ENCODE measurements at regions not wholly inside any gene's neighbourhood (a gene's known extent, or its start where the extent isn't known, plus 50 kb on each side); places are given as distances from the start of the nearest gene placed in this dataset.

GRCh38 chr12:87783467-87783866 is 245.7 kb downstream of the C12orf50 start:
- no peak for DNase-seq

GRCh38 chr12:87782838-87783237 is 246.4 kb downstream of the C12orf50 start:
- DNase-seq, result no peak

GRCh38 chr12:87779858-87780498 is 249.2 kb downstream of the C12orf50 start:
- DNase-seq, result no peak

GRCh38 chr12:87779016-87779415 is 250.2 kb downstream of the C12orf50 start:
- DNase-seq, result no peak

GRCh38 chr12:87778065-87778464 is 251.1 kb downstream of the C12orf50 start:
- no peak for DNase-seq

GRCh38 chr12:87775784-87776183 is 253.4 kb downstream of the C12orf50 start:
- no peak for DNase-seq

GRCh38 chr12:87775051-87775450 is 254.2 kb downstream of the C12orf50 start:
- no peak for DNase-seq

DNA sequence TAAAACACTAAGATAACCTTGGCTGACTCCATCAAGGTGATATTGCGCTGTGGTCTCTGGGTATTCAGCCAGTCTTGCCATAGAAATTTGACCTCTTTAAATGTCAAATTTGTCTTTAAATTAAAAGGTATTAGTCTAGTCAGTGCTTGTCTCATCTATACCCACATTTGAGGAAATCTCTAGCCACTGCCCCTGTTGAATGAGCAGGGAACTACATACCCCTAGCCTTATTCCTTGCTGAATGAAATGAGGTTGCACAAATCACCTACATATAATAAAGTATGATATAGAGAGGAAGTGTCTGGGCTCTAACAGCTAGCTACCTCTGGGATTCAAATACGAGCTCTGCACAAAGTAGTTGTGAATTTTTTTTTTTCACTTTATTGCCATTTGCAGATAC is 256.8 kb downstream of the C12orf50 start:
- DNase-seq, result no peak

- DNase-seq, result no peak
These were observed 260.5 kb downstream of the C12orf50 start for GRCh38 chr12:87768501-87769287.

DNA sequence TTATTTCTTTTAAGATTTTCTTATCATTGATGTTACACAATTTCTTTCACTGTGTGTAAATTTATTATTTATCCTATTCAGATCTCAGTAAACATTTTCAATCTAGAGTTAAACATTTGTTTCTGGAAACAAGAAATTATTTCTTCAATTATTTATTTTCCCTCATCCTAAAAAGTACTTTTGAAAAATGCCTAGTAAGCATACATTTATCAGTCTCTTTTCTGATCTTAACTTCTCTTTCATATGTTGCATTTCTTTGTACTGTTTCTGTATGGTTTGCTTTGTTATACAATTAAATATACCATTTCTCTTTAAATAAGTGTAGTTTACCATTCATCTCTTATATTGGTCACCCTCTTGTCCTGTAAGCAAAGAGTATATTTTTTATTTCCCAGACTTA is 263.2 kb downstream of the C12orf50 start:
- no peak for DNase-seq

GRCh38 chr12:87760943-87761342 is 268.3 kb downstream of the C12orf50 start:
- DNase-seq, result no peak

- DNase-seq, result no peak
These were observed 270.9 kb downstream of the C12orf50 start for GRCh38 chr12:87758271-87758670.

DNA sequence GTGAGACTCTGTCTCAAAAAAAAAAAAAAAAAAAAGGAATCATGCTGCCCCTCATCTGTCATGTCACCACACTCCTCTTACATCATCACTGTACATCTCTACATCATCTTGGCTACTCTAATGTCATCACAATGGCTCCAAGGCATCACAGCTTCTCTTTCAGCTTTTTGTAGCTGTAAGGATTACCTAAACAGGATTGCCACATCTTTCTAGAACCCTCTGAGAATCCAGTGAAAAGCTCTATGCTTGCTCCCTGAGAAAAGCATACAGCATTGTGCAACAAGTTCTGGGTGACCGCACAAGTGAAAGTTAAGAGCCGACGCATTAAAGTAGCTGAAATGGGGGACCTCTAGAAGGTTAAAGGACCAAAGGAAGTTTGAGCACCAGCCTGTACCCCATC is 272.5 kb downstream of the C12orf50 start:
- DNase-seq, result no peak

DNA sequence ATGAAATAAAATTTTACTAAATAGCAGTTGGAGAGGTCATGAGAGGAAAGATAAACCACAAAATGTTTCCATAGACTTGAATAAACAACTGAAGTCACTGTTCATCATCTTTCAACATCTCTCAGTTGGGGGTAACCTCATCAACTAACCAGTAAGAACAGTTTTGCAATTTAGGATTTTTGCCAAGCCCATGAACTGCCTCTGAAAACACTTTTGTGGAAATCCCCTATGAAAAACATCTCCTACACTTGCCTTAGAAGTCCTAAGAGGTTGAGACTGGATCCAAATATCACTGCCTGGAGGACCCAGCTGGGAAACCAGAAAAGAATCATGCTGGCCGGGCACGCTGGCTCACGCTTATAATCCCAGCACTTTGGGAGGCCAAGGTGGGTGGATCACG is 273.1 kb downstream of the C12orf50 start:
- DNase-seq, result no peak

DNA sequence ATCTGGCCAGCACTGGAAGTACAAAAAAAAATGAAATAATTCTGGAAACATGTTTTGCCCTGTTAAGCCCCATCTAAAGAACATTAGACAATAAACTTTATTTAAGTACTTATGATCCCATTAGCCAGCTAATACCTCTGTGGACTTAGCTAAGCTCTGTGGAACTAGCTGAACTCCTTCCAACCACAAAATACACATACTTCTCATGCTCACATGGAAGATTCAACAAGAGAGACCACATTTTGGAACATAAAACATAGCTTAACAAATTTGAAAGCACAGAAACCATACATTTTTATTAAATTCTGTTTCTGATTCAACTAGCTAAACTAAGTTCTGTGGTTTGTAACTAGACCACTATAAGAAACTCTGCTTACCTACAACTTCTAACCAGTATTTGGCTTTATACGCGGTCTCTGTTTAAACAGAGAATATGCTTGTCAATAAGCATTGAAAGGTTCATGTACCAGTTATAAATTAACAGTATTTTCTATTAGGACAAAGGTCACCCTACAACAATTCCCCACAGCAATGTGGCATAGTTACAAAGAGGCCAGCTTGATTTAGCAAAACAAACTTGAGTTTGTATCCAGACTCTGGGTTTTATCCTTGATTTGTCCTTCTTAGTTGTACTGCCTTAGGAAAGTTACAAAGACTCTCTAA is 300.1 kb downstream of the C12orf50 start:
- DNase-seq, result no peak

DNA sequence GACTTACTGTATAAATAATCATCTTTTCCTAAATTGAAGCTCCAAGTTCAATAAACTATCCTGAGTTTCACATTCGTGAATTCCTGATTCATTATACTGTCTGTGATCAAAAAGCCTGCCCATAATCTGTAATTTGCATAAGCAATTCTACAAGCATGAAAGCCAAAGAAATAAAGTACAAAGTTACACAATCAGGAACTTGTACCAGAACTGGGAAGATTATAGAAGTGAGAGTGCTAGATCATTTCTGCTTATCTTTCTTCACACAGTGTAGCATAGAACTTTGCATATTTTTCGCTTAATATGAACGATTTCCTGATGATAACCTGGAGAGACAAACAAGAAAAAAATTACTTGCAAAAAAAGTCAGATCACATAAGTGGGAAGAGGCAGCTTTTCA is 308.2 kb downstream of the C12orf50 start:
- no peak for DNase-seq

DNA sequence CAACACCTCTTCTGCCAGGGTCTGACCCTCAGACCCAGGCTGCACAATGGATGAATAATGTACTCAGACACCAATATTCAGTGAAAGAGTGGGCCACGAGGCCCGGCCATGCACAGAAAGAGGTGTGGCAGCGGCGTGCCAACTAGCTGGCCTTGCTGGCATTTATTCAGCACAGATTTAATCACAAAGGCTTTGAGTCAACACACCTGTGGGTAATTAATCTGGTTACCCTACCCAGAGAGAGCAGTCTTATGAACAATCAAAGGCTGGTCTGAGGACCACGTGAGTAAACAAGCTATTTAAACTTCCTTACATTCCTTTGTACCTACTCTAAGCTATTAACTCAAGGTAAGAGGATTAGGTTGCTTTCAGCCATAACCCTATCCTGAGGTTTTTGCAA is 324.8 kb downstream of the C12orf50 start:
- DNase-seq, result no peak

DNA sequence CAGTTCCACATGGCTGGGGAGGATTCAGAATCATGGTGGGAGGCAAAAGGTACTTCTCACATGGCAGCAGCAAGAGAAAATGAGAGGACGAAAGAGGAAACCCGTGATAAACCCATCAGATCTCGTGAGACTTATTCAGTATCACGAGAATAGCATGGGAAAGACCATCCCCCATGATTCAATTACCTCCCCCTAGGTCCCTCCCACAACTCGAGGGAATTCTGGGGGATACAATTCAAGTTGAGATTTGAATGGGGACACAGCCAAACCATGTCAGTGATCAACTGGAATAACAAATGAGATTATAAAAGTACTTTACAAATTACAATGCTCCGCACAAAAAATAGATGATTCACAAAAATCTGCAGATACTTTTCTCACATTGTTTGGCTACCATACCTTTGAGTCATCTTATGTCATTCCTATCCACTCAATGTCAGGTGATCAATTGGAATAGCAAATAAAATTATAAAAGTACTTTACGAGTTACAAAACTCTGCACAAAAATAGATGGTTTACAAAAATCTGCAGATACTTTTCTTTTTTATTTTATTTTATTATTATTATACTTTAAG is 338.9 kb downstream of the C12orf50 start:
- no peak for DNase-seq

DNA sequence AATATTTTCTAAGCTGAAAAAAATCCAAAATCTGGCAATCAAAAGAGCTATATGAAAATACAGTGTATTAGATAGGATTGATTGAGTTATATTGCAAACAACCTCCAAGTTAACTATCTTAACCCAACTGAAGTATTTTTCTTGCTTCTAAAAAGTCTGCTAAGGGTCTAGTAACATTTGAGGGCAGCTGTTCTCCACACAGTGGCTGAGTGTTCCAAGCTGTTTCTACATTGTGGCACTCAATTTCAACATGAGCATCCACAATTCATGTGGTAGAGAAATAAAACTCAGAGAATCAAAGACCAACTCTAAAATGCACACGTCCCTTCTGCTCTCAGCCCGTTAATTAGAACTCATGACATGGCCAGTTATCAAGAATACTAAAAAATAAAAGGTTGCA is 340.0 kb downstream of the C12orf50 start:
- DNase-seq, result no peak

DNA sequence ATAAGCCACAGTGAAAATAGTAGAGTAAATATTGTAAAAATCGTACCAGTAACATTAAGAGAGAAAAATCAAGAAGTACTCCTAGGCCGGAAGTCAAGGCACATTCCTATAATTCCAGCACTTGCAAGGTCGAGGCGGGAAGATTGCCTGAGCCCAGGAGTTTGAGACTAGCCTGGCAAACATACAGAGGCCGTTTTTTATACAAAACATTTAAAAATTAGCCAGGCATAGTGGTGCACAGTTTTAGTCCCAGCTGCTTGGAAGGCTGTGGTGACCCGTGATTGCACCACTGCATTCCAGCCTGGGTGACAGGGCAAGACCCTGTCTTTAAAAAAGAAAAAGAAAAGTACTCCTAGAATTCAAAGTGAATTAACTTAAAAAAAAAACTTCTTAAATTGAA is 341.8 kb downstream of the C12orf50 start:
- no peak for DNase-seq

- DNase-seq, result no peak
These were observed 343.5 kb downstream of the C12orf50 start for GRCh38 chr12:87685696-87686095.

DNA sequence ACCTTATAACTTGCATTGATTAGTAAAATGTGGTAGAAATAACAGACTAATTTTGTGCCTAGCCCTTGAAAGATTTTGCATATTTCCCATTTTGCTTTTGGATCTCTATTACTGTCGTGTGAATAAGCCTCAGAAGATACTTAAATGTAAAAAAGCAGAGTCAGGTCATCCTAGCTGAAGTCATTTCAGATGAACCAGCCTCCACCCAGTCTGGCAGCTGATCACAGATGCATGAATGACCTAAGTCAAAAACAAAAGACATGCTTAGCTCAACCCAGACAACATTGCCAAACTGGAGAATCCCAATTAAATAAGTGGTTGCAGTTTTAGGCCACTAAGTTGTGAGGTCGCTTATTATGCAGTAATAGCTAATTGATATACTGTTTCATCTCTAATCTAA is 349.9 kb downstream of the C12orf50 start:
- DNase-seq, result no peak

- no peak for DNase-seq
These were observed 350.7 kb downstream of the C12orf50 start for GRCh38 chr12:87678453-87678852.

- DNase-seq, result no peak
These were observed 352.5 kb downstream of the C12orf50 start for GRCh38 chr12:87676731-87677130.
